ENCODE measurements at regions not wholly inside any gene's neighbourhood (a gene's known extent, or its start where the extent isn't known, plus 50 kb on each side); places are given as distances from the start of the nearest gene placed in this dataset.

- H3K27me3 Mint-ChIP-seq (ENCODE audit: low read depth), result no peaks in the 10 kb centered on the region
- DNase-seq (ENCODE audit: low read depth, low spot score), result no peak
- peaks cover 6% of the 10 kb centered on the region for H3K36me3 Mint-ChIP-seq (ENCODE audit: low read depth)
- H3K4me1 Mint-ChIP-seq, result peaks cover 54% of the 10 kb centered on the region
- no peak overlapping the region for H3K4me3 Mint-ChIP-seq
- peak overlapping the region; percentile 91 for H3K27ac Mint-ChIP-seq (ENCODE audit: unreplicated experiment)
- TF ChIP-seq CTCF (conservative IDR thresholded peaks at IDR 0.05), result no peak
- H3K9me3 Mint-ChIP-seq, result peaks cover 8% of the 10 kb centered on the region
These were observed 476.3 kb upstream of the ZNF608 start for GRCh38 chr5:125222597-125223240.

- Mint-ChIP-seq H3K36me3 (ENCODE audit: low read depth) (no peaks in the 10 kb centered on the region), H3K27ac (ENCODE audit: unreplicated experiment) (peak overlapping the region; percentile 93), H3K9me3 (no peaks in the 10 kb centered on the region), H3K4me1 (peaks cover 70% of the 10 kb centered on the region), H3K4me3 (no peak overlapping the region), H3K27me3 (ENCODE audit: low read depth) (no peaks in the 10 kb centered on the region)
- no peak for TF ChIP-seq CTCF (conservative IDR thresholded peaks at IDR 0.05)
- DNase-seq (ENCODE audit: low read depth, low spot score), result no peak
These were observed 479.0 kb upstream of the ZNF608 start for GRCh38 chr5:125225424-125225823.

GRCh38 chr5:125226825-125227224 lies 480.4 kb upstream of the ZNF608 start:
- Mint-ChIP-seq H3K27ac (ENCODE audit: unreplicated experiment) (peak overlapping the region; percentile 4), H3K9me3 (peaks cover 2% of the 10 kb centered on the region), H3K4me1 (peaks cover 67% of the 10 kb centered on the region), H3K36me3 (ENCODE audit: low read depth) (no peaks in the 10 kb centered on the region), H3K27me3 (ENCODE audit: low read depth) (no peaks in the 10 kb centered on the region), H3K4me3 (peak overlapping the region; percentile 6)
- TF ChIP-seq CTCF (conservative IDR thresholded peaks at IDR 0.05), result no peak
- DNase-seq (ENCODE audit: low read depth, low spot score), result no peak

GRCh38 chr5:125227333-125228095 lies 481.1 kb upstream of the ZNF608 start:
- Mint-ChIP-seq H3K36me3 (ENCODE audit: low read depth) (no peaks in the 10 kb centered on the region), H3K27me3 (ENCODE audit: low read depth) (no peaks in the 10 kb centered on the region), H3K27ac (ENCODE audit: unreplicated experiment) (peak overlapping the region; percentile 16), H3K4me3 (no peak overlapping the region), H3K9me3 (peaks cover 2% of the 10 kb centered on the region), H3K4me1 (peaks cover 63% of the 10 kb centered on the region)
- peak; percentile 58 for TF ChIP-seq CTCF (conservative IDR thresholded peaks at IDR 0.05)
- peak; percentile 41 for DNase-seq (ENCODE audit: low read depth, low spot score)

- H3K36me3 Mint-ChIP-seq (ENCODE audit: low read depth), result no peaks in the 10 kb centered on the region
- no peak for DNase-seq (ENCODE audit: low read depth, low spot score)
- peak overlapping the region; percentile 16 for H3K27ac Mint-ChIP-seq (ENCODE audit: unreplicated experiment)
- H3K9me3 Mint-ChIP-seq, result peaks cover 2% of the 10 kb centered on the region
- TF ChIP-seq CTCF (conservative IDR thresholded peaks at IDR 0.05), result no peak
- H3K27me3 Mint-ChIP-seq (ENCODE audit: low read depth), result no peaks in the 10 kb centered on the region
- peaks cover 62% of the 10 kb centered on the region for H3K4me1 Mint-ChIP-seq
- no peak overlapping the region for H3K4me3 Mint-ChIP-seq
These were observed 482.1 kb upstream of the ZNF608 start for GRCh38 chr5:125228363-125229070.

Data from neural crest cell (in vitro differentiated cells).